ENCODE measurements at regions not wholly inside any gene's neighbourhood (a gene's known extent, or its start where the extent isn't known, plus 50 kb on each side); places are given as distances from the start of the nearest gene placed in this dataset.

DNA sequence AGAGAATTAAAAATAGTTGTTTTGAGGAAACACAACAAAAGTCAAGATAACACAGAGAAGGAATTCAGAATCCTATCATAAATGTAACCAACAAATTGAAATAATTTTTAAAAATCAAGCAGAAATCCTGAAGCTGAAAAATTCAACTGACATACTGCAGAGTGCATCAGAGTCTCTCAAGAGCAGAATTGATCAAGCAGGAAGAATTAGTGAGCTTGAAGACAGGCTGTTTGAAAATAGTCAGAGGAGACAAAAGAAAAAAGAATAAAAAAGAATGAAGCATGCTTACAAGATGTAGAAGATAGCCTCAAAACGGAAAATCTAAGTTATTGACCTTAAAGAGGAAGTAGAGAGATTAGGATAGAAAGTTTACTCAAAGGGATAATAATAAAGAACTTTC, 65.8 kb upstream of the PPP2R5C start:
- DNase-seq (ENCODE audit: low read depth, low spot score) (no peak), ATAC-seq (no peak)
- ChIA-PET POLR2A (no interaction called here), CTCF (no interaction called here)
- Histone ChIP-seq H3K27me3 (ENCODE audit: control insufficient read depth, insufficient read depth, low read length) (no peaks in the 10 kb centered on the region; the same call in 1 of the 2 replicates), H3K9me3 (ENCODE audit: control insufficient read depth, insufficient read depth, low read depth, low read length) (no peaks in the 10 kb centered on the region), H3K4me1 (ENCODE audit: control insufficient read depth, insufficient read depth, low read length) (no peaks in the 10 kb centered on the region), H3K4me3 (ENCODE audit: low read depth in 2 of 2, low read length in 2 of 2) (no peak overlapping the region), H3K36me3 (ENCODE audit: control insufficient read depth, insufficient read depth, low read length) (no peaks in the 10 kb centered on the region), H3K27ac (ENCODE audit: low read length) (no peak overlapping the region)
- TF ChIP-seq, protein P1, sequence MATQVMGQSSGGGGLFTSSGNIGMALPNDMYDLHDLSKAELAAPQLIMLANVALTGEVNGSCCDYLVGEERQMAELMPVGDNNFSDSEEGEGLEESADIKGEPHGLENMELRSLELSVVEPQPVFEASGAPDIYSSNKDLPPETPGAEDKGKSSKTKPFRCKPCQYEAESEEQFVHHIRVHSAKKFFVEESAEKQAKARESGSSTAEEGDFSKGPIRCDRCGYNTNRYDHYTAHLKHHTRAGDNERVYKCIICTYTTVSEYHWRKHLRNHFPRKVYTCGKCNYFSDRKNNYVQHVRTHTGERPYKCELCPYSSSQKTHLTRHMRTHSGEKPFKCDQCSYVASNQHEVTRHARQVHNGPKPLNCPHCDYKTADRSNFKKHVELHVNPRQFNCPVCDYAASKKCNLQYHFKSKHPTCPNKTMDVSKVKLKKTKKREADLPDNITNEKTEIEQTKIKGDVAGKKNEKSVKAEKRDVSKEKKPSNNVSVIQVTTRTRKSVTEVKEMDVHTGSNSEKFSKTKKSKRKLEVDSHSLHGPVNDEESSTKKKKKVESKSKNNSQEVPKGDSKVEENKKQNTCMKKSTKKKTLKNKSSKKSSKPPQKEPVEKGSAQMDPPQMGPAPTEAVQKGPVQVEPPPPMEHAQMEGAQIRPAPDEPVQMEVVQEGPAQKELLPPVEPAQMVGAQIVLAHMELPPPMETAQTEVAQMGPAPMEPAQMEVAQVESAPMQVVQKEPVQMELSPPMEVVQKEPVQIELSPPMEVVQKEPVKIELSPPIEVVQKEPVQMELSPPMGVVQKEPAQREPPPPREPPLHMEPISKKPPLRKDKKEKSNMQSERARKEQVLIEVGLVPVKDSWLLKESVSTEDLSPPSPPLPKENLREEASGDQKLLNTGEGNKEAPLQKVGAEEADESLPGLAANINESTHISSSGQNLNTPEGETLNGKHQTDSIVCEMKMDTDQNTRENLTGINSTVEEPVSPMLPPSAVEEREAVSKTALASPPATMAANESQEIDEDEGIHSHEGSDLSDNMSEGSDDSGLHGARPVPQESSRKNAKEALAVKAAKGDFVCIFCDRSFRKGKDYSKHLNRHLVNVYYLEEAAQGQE (IDR thresholded peaks at IDR 0.05; ENCODE audit: insufficient read depth in 1 of 2, low read depth in 2 of 2, low read length in 1 of 2) = no peak
- no peak for TF ChIP-seq TCF7L2 (IDR thresholded peaks at IDR 0.05; ENCODE audit: low read depth, low read length)
- TF ChIP-seq POLR2AphosphoS5 (IDR thresholded peaks at IDR 0.05; ENCODE audit: low read depth, low read length) = no peak
- TF ChIP-seq SIN3A (IDR thresholded peaks at IDR 0.05; ENCODE audit: borderline replicate concordance, insufficient read depth, low read depth, low read length) = no peak
- TF ChIP-seq, protein P2, sequence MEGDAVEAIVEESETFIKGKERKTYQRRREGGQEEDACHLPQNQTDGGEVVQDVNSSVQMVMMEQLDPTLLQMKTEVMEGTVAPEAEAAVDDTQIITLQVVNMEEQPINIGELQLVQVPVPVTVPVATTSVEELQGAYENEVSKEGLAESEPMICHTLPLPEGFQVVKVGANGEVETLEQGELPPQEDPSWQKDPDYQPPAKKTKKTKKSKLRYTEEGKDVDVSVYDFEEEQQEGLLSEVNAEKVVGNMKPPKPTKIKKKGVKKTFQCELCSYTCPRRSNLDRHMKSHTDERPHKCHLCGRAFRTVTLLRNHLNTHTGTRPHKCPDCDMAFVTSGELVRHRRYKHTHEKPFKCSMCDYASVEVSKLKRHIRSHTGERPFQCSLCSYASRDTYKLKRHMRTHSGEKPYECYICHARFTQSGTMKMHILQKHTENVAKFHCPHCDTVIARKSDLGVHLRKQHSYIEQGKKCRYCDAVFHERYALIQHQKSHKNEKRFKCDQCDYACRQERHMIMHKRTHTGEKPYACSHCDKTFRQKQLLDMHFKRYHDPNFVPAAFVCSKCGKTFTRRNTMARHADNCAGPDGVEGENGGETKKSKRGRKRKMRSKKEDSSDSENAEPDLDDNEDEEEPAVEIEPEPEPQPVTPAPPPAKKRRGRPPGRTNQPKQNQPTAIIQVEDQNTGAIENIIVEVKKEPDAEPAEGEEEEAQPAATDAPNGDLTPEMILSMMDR (IDR thresholded peaks at IDR 0.05) = no peak
- no TSS peak for BruUV-seq (replicated peaks)
- intact Hi-C loops (cut with micrococcal nuclease; ENCODE audit: unreplicated experiment) (no loop called here), in situ Hi-C loops (cut with HindIII; ENCODE audit: low pct_unique_long_range_greater_than_20kb, low sequenced_read_pairs) (no loop called here)

DNA sequence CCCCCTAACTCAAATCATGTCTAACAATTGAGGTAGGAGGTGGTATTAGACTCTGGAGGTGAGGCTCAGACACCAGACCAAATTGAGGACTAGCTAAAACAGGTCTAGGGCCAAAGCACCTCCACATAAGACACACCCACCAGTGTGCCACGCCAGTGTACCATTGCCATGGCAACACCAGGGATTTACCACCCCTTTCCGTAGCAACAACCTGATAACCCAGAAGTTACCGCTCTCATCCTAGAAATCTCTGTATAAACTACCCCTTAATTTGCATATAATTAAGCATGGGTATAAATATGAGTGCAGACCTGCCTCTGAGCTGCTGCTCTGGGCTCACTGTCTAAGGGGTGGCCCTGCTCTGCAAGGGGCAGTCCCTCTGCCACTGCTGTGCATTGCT, 57.4 kb upstream of the PPP2R5C start:
- H3K9me3 ChIP-seq (ENCODE audit: control insufficient read depth, insufficient read depth, low read depth, low read length) = no peaks in the 10 kb centered on the region
- no peaks in the 10 kb centered on the region for H3K36me3 ChIP-seq (ENCODE audit: control insufficient read depth, insufficient read depth, low read length)
- DNase-seq (ENCODE audit: low read depth, low spot score) = no peak
- no peaks in the 10 kb centered on the region; the same call in 1 of the 2 replicates for H3K27me3 ChIP-seq (ENCODE audit: control insufficient read depth, insufficient read depth, low read length)
- ATAC-seq = no peak
- no peak overlapping the region for H3K27ac ChIP-seq (ENCODE audit: low read length)
- H3K4me1 ChIP-seq (ENCODE audit: control insufficient read depth, insufficient read depth, low read length) = no peaks in the 10 kb centered on the region
- in situ Hi-C loops (cut with HindIII; ENCODE audit: low pct_unique_long_range_greater_than_20kb, low sequenced_read_pairs) = no loop called here
- BruUV-seq (replicated peaks) = no TSS peak
- intact Hi-C loops (cut with micrococcal nuclease; ENCODE audit: unreplicated experiment) = loop anchor here (10.0 kb wide), 1 partner anchor 241 kb away; no protein-coding TSS in a partner anchor
- CTCF ChIA-PET = no interaction called here
- TF ChIP-seq POLR2AphosphoS5 (IDR thresholded peaks at IDR 0.05; ENCODE audit: low read depth, low read length) (no peak), TCF7L2 (IDR thresholded peaks at IDR 0.05; ENCODE audit: low read depth, low read length) (no peak), SIN3A (IDR thresholded peaks at IDR 0.05; ENCODE audit: borderline replicate concordance, insufficient read depth, low read depth, low read length) (no peak)
- TF ChIP-seq, protein P1 (IDR thresholded peaks at IDR 0.05; ENCODE audit: insufficient read depth in 1 of 2, low read depth in 2 of 2, low read length in 1 of 2) = no peak
- TF ChIP-seq, protein P2 (IDR thresholded peaks at IDR 0.05) = no peak
- H3K4me3 ChIP-seq (ENCODE audit: low read depth in 2 of 2, low read length in 2 of 2) = no peak overlapping the region
- POLR2A ChIA-PET = no interaction called here
